Thyroid gland (tissue), 4 donors: ENCODE measurements at regions not wholly inside any gene's neighbourhood (a gene's known extent, or its start where the extent isn't known, plus 50 kb on each side); places are given as distances from the start of the nearest gene placed in this dataset.

ENCODE experiments used
- CTCF ChIP-seq, 6 experiments: fragments of 200-600 bp in 3 of 6; fragments of 450-650 bp in 3 of 6; sonication (generic) in 3 of 6; IDR thresholded peaks; one replicate each; pipeline ENCODE4 v1.5.1; 2016 to 2019; ENCODE audit warnings: antibody characterized with exemption in 6 of 6, mild to moderate bottlenecking in 2 of 6, inconsistent platforms in 1 of 6, moderate library complexity in 1 of 6
- POLR2A ChIP-seq, 2 donors: fragments of 450-650 bp; IDR thresholded peaks; one replicate each; pipeline ENCODE4 v1.6.1; 2017; ENCODE audit warnings: antibody characterized with exemption in 2 of 2, mild to moderate bottlenecking in 2 of 2, moderate library complexity in 1 of 2

GRCh38 chr9:19875291-19875920, 86.6 kb upstream of the SLC24A2 start:
- TF ChIP-seq CTCF (IDR thresholded peaks at IDR 0.05) (no peak), POLR2A (IDR thresholded peaks at IDR 0.05) (no peak)
